HG02642 (cell line): ENCODE measurements at regions not wholly inside any gene's neighbourhood (a gene's known extent, or its start where the extent isn't known, plus 50 kb on each side); places are given as distances from the start of the nearest gene placed in this dataset.

Source experiments
- ATAC-seq: cut with Tn5 transposase; IDR thresholded peaks from one replicate; pipeline ENCODE4 v1.9.1; 2021; ENCODE audit warnings: mild to moderate bottlenecking; ENCODE audit not compliant: unreplicated experiment, poor library complexity

- ATAC-seq: no peak
These were observed 119.8 kb upstream of the SLC25A33 start for GRCh38 chr1:9419369-9420041.

GRCh38 chr1:9420835-9421532 lies 118.3 kb upstream of the SLC25A33 start:
- no peak for ATAC-seq

- no peak for ATAC-seq
These were observed 117.8 kb upstream of the SLC25A33 start for GRCh38 chr1:9421533-9421873.

- ATAC-seq: no peak
These were observed 116.9 kb upstream of the SLC25A33 start for GRCh38 chr1:9422321-9422720.

GRCh38 chr1:9422911-9423505 lies 116.3 kb upstream of the SLC25A33 start:
- no peak for ATAC-seq

GRCh38 chr1:9424261-9424660 lies 115.0 kb upstream of the SLC25A33 start:
- ATAC-seq: no peak

GRCh38 chr1:9425859-9426258 lies 113.4 kb upstream of the SLC25A33 start:
- peak; percentile 10 for ATAC-seq

GRCh38 chr1:9426291-9426711 lies 113.0 kb upstream of the SLC25A33 start:
- ATAC-seq: peak; percentile 67

GRCh38 chr1:9427388-9427787 lies 111.9 kb upstream of the SLC25A33 start:
- no peak for ATAC-seq

GRCh38 chr1:9428601-9429341 lies 110.5 kb upstream of the SLC25A33 start:
- peak; percentile 79 for ATAC-seq

- ATAC-seq: no peak
These were observed 109.9 kb upstream of the SLC25A33 start for GRCh38 chr1:9429342-9429711.

- no peak for ATAC-seq
These were observed 104.8 kb upstream of the SLC25A33 start for GRCh38 chr1:9434247-9435152.

GRCh38 chr1:9435153-9435636 lies 104.1 kb upstream of the SLC25A33 start:
- ATAC-seq: no peak

- ATAC-seq: no peak
These were observed 103.2 kb upstream of the SLC25A33 start for GRCh38 chr1:9435854-9436640.

- no peak for ATAC-seq
These were observed 101.3 kb upstream of the SLC25A33 start for GRCh38 chr1:9437961-9438430.

- ATAC-seq: no peak
These were observed 100.7 kb upstream of the SLC25A33 start for GRCh38 chr1:9438431-9439073.

- ATAC-seq: no peak
These were observed 100.0 kb upstream of the SLC25A33 start for GRCh38 chr1:9439074-9439761.

- no peak for ATAC-seq
These were observed 99.0 kb upstream of the SLC25A33 start for GRCh38 chr1:9440261-9440660.
